GM12878 (cell line): ENCODE measurements at regions not wholly inside any gene's neighbourhood (a gene's known extent, or its start where the extent isn't known, plus 50 kb on each side); places are given as distances from the start of the nearest gene placed in this dataset.

Experiments used
- EP300 ChIP-seq, 2 experiments: fragments of 150-350 bp in 1 of 2; IDR thresholded peaks; 2 replicates each; pipeline ENCODE4 v1.6.1; 2011 to 2012; ENCODE audit warnings: low read depth in 2 of 2, low read length in 2 of 2, borderline replicate concordance in 1 of 2, improper control_type of control experiment in 1 of 2, inconsistent platforms in 1 of 2; ENCODE audit not compliant: control insufficient read depth in 1 of 2
- EZH2 ChIP-seq: IDR thresholded peaks from 2 replicates; pipeline ENCODE4 v1.6.1; 2012; ENCODE audit warnings: low read depth, mild to moderate bottlenecking, control low read depth, inconsistent platforms, low read length, borderline replicate concordance; ENCODE audit not compliant: control insufficient read depth
- TF ChIP-seq, protein P1 (sequence below), 3 experiments: IDR thresholded peaks in 2 of 3; conservative IDR thresholded peaks in 1 of 3; 2 replicates each; pipeline ENCODE4 v1.5.1; 2011; ENCODE audit warnings: low read depth in 3 of 3, low read length in 3 of 3, mild to moderate bottlenecking in 3 of 3, control low read depth in 2 of 3, moderate library complexity in 2 of 3, inconsistent platforms in 1 of 3, mixed read lengths in 1 of 3; ENCODE audit not compliant: control insufficient read depth in 2 of 3, insufficient read depth in 1 of 3; ENCODE audit errors: extremely low read depth in 1 of 3

DNA sequence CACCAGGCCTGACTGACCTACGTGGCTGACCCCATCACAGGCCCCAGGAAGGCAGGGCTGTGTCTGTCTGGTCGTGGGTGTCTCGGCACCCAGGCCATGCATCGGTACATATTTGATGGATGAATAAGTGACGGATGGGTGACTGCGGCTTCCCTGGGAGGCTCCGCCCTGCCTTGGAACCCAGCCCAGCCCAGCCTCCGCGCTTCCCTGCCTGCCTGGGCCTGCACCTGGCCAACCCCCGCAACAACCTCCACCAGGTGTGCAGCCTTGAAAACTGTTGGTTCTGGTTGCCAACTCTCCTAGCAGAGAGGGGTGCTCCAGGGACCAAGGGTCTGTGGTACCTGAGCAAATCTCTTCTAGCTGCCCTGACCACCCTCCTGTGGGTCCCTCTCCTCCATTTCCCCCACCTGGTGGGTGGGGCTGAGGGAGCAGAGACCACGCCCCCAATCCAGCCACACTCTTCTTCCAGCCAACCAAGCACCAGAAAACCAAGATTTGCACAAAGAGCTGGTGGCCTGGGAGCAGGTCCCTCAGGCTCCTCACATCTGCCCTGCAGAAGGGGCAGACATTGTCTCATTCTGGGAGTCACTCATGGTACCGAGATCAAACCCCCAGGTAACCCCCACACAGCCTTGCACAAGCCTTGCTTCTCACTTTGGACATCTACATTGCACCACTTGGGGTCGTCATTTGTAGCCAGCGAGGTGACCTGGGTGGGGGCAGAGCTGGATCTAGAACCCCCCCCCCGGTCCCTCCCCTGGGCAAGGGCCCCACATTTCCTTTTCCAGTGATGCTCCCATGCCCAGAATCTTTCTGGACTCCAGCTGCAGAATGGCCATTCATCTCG, 100.6 kb upstream of the IER5L start:
- TF ChIP-seq EP300 (IDR thresholded peaks at IDR 0.05; ENCODE audit: borderline replicate concordance in 1 of 2, control insufficient read depth in 1 of 2, low read depth in 2 of 2, low read length in 2 of 2) (no peak), EZH2 (no peak)
- TF ChIP-seq, protein P1, sequence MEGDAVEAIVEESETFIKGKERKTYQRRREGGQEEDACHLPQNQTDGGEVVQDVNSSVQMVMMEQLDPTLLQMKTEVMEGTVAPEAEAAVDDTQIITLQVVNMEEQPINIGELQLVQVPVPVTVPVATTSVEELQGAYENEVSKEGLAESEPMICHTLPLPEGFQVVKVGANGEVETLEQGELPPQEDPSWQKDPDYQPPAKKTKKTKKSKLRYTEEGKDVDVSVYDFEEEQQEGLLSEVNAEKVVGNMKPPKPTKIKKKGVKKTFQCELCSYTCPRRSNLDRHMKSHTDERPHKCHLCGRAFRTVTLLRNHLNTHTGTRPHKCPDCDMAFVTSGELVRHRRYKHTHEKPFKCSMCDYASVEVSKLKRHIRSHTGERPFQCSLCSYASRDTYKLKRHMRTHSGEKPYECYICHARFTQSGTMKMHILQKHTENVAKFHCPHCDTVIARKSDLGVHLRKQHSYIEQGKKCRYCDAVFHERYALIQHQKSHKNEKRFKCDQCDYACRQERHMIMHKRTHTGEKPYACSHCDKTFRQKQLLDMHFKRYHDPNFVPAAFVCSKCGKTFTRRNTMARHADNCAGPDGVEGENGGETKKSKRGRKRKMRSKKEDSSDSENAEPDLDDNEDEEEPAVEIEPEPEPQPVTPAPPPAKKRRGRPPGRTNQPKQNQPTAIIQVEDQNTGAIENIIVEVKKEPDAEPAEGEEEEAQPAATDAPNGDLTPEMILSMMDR (IDR thresholded peaks at IDR 0.05 in 2 of 3, conservative IDR thresholded peaks at IDR 0.05 in 1 of 3; ENCODE audit: control insufficient read depth in 2 of 3, extremely low read depth in 1 of 3, insufficient read depth in 1 of 3, low read depth in 3 of 3, low read length in 3 of 3): no peak
